ENCODE measurements at regions not wholly inside any gene's neighbourhood (a gene's known extent, or its start where the extent isn't known, plus 50 kb on each side); places are given as distances from the start of the nearest gene placed in this dataset.

- Histone ChIP-seq H2BK5ac (ENCODE audit: insufficient read length, low read length) (no peak overlapping the region), H4K5ac (ENCODE audit: insufficient read length, low read depth, low read length) (no peak overlapping the region), H4K91ac (ENCODE audit: insufficient read length, low read depth, low read length) (no peak overlapping the region), H3K4ac (ENCODE audit: low read depth, low read length) (no peak overlapping the region), H2BK120ac (ENCODE audit: low read depth, low read length, poor library complexity, severe bottlenecking) (no peak overlapping the region), H3K14ac (ENCODE audit: insufficient read depth, low read length) (no peak overlapping the region), H3K79me1 (ENCODE audit: insufficient read depth, low read depth, low read length, poor library complexity, severe bottlenecking) (no peaks in the 10 kb centered on the region), H2AFZ (ENCODE audit: low read length) (no peak overlapping the region), H3K27ac (ENCODE audit: insufficient read length, low read depth, low read length) (no peak overlapping the region), H3K56ac (ENCODE audit: insufficient read length, low read depth, low read length) (no peak overlapping the region), H3K4me1 (ENCODE audit: insufficient read depth, low read length) (no peaks in the 10 kb centered on the region), H2BK20ac (ENCODE audit: low read depth, low read length, poor library complexity, severe bottlenecking) (no peak overlapping the region), H3K9ac (ENCODE audit: extremely low read depth, insufficient read length, low read length) (no peak overlapping the region), H3K4me2 (ENCODE audit: insufficient read depth, insufficient read length, low read length) (no peak overlapping the region), H2BK12ac (ENCODE audit: insufficient read length, low read depth, low read length) (no peak overlapping the region), H3K9me3 (ENCODE audit: control insufficient read depth, low read depth, low read length) (no peaks in the 10 kb centered on the region), H3K23me2 (ENCODE audit: insufficient read length, low read depth, low read length, poor library complexity, severe bottlenecking) (no peaks in the 10 kb centered on the region), H2AK5ac (ENCODE audit: insufficient read length, low read length) (no peak overlapping the region), H3K27me3 (ENCODE audit: insufficient read depth, low read length) (no peaks in the 10 kb centered on the region), H4K20me1 (ENCODE audit: control insufficient read depth, insufficient read depth, insufficient read length) (no peaks in the 10 kb centered on the region), H3K18ac (ENCODE audit: insufficient read length, low read depth, low read length) (no peak overlapping the region), H3T11ph (ENCODE audit: low read length) (no peak overlapping the region), H4K8ac (replicated peaks; ENCODE audit: insufficient read length, low read depth, low read length) (no peak overlapping the region), H3K23ac (ENCODE audit: insufficient read length, low read depth, low read length) (no peak overlapping the region), H2BK15ac (ENCODE audit: low read depth, low read length) (no peak overlapping the region), H3K79me2 (ENCODE audit: insufficient read depth, low read length) (no peaks in the 10 kb centered on the region)
- no peak for TF ChIP-seq CTCF (conservative IDR thresholded peaks at IDR 0.05)
- Mint-ChIP-seq H3K27me3 (ENCODE audit: low read depth) (no peaks in the 10 kb centered on the region), H3K27ac (no peak overlapping the region), H3K9me3 (peaks cover 6 to 10% of the 10 kb centered on the region in 2 experiments), H3K36me3 (ENCODE audit: insufficient read depth in 1 of 3, low read depth in 3 of 3) (peaks cover 6 to 13% (median 9%) of the 10 kb centered on the region in 3 experiments), H3K4me1 (peaks cover 5 to 10% of the 10 kb centered on the region in 2 experiments; a peak in 3 of 4 replicates), H3K4me3 (no peak overlapping the region)
- DNase-seq: no peak
- no CpG with 5 or more reads among the region's 4 CpGs for WGBS (ENCODE audit: extremely low coverage, insufficient read length, low lambda C conversion rate)
Observed at GRCh38 chr3:105260385-105260784, 106.3 kb upstream of the ALCAM start.
